Memory B cell (primary cell): ENCODE measurements at regions not wholly inside any gene's neighbourhood (a gene's known extent, or its start where the extent isn't known, plus 50 kb on each side); places are given as distances from the start of the nearest gene placed in this dataset.

ENCODE experiments used
- ATAC-seq: fragments of 150-1000 bp; cut with Tn5 transposase; 2 replicates; pipeline ENCODE4 v1.10.0; 2021; ENCODE audit warnings: low read depth, mild to moderate bottlenecking, moderate library complexity
- DNase-seq, 2 donors: peaks; one replicate each; pipeline ENCODE4 v3.0.0; 2022; ENCODE audit warnings: low spot score in 2 of 2
- H3K27ac Mint-ChIP-seq: one replicate; pipeline ENCODE4 v1.8.0; 2022; ENCODE audit warnings: mild to moderate bottlenecking, moderate library complexity, mixed read lengths
- H3K27me3 Mint-ChIP-seq: one replicate; pipeline ENCODE4 v1.8.0; 2022; ENCODE audit warnings: mixed read lengths
- H3K36me3 Mint-ChIP-seq: one replicate; pipeline ENCODE4 v1.8.0; 2022; ENCODE audit warnings: mild to moderate bottlenecking, mixed read lengths
- H3K4me1 Mint-ChIP-seq: one replicate; pipeline ENCODE4 v1.8.0; 2022; ENCODE audit warnings: mixed read lengths
- H3K4me3 Mint-ChIP-seq: one replicate; pipeline ENCODE4 v1.8.0; 2022; ENCODE audit warnings: mild to moderate bottlenecking, moderate library complexity, mixed read lengths
- H3K9me3 Mint-ChIP-seq: one replicate; pipeline ENCODE4 v1.8.0; 2022; ENCODE audit warnings: mixed read lengths

- no peak overlapping the region for H3K4me3 Mint-ChIP-seq
- no peak for DNase-seq
- ATAC-seq: no peak
- H3K27ac Mint-ChIP-seq: no peak overlapping the region
- peaks cover 19% of the 10 kb centered on the region for H3K9me3 Mint-ChIP-seq
- H3K27me3 Mint-ChIP-seq: no peaks in the 10 kb centered on the region
- no peaks in the 10 kb centered on the region for H3K4me1 Mint-ChIP-seq
- H3K36me3 Mint-ChIP-seq: no peaks in the 10 kb centered on the region
Measured at GRCh38 chr12:28905220-28905955, 243.7 kb upstream of the FAR2 start.

DNA sequence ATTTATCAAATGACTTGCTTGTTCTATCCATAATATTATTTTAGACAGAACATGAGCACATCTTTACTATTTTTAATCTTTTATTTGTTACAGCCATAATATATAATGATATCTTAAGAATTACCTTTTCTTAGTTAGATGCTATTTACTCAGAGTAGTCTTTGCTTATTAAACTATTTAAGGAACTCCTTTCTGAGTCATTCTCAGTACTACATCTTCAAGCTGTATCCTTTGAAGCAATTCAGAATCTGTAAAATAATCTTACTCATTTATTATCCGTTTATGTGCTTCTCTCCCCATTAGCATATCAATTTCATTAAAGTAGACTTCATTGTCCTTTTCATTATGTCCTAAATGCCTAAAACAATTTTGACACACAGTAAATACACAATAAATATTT, 240.4 kb upstream of the FAR2 start:
- H3K27ac Mint-ChIP-seq: no peak overlapping the region
- DNase-seq (no peak), ATAC-seq (no peak)
- no peaks in the 10 kb centered on the region for H3K36me3 Mint-ChIP-seq
- peaks cover 14% of the 10 kb centered on the region for H3K9me3 Mint-ChIP-seq
- no peak overlapping the region for H3K4me3 Mint-ChIP-seq
- H3K27me3 Mint-ChIP-seq: no peaks in the 10 kb centered on the region
- no peaks in the 10 kb centered on the region for H3K4me1 Mint-ChIP-seq

DNA sequence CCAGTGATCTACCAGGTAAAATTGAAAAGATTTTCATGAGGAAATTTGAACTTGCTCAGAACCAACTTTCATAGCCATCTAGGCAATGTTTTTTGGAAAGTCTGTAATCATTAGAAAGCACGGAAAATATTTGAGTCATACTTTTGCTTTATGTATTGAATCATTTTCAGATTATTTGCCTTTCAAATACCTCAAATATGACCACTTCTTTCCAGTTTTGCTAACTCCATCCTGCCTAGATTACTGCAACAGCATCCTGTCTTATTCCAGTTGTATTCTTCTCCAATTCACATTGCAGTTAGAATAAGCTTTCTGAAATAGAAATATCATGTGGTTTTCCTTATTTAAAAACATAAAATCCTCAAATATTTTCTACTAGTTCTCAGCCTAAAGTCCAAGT, 239.8 kb upstream of the FAR2 start:
- DNase-seq: no peak
- Mint-ChIP-seq H3K9me3 (peaks cover 17% of the 10 kb centered on the region), H3K27me3 (no peaks in the 10 kb centered on the region), H3K4me1 (no peaks in the 10 kb centered on the region), H3K4me3 (no peak overlapping the region), H3K27ac (no peak overlapping the region), H3K36me3 (no peaks in the 10 kb centered on the region)
- ATAC-seq: no peak

- Mint-ChIP-seq H3K4me1 (no peaks in the 10 kb centered on the region), H3K27ac (no peak overlapping the region), H3K27me3 (no peaks in the 10 kb centered on the region), H3K9me3 (peaks cover 11% of the 10 kb centered on the region), H3K36me3 (no peaks in the 10 kb centered on the region), H3K4me3 (no peak overlapping the region)
- no peak for DNase-seq
- ATAC-seq: no peak
Measured at GRCh38 chr12:28925719-28926376, 223.2 kb upstream of the FAR2 start.

DNA sequence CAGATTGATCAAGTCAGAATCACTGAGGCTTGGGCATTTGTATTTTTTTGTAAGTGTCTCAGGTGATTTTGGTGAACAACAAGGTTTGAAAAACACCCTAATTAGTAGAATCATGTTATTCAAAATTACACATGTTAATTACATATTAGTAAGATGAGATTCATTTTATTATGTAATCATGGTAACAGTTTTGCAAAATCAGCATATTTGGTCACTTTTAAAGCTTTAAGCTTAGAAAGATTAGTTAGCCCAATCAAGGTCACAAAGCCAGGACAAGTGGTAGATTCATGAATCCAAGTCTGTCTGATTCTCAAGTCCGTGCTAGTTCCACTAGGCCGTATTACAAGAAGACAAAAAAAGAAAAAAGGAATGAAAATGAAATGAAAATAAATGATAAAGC, 218.4 kb upstream of the FAR2 start:
- Mint-ChIP-seq H3K36me3 (no peaks in the 10 kb centered on the region), H3K4me3 (no peak overlapping the region), H3K9me3 (no peaks in the 10 kb centered on the region), H3K4me1 (no peaks in the 10 kb centered on the region), H3K27me3 (no peaks in the 10 kb centered on the region), H3K27ac (no peak overlapping the region)
- DNase-seq (no peak), ATAC-seq (no peak)

GRCh38 chr12:28933176-28933575, 215.9 kb upstream of the FAR2 start:
- Mint-ChIP-seq H3K36me3 (no peaks in the 10 kb centered on the region), H3K4me3 (no peak overlapping the region), H3K4me1 (no peaks in the 10 kb centered on the region), H3K27me3 (no peaks in the 10 kb centered on the region), H3K9me3 (no peaks in the 10 kb centered on the region), H3K27ac (no peak overlapping the region)
- no peak for DNase-seq
- ATAC-seq: no peak

- Mint-ChIP-seq H3K4me1 (no peaks in the 10 kb centered on the region), H3K27ac (no peak overlapping the region), H3K9me3 (peaks cover 3% of the 10 kb centered on the region), H3K4me3 (no peak overlapping the region), H3K36me3 (no peaks in the 10 kb centered on the region), H3K27me3 (no peaks in the 10 kb centered on the region)
- DNase-seq: no peak
- ATAC-seq: no peak
Measured at GRCh38 chr12:28933864-28934527, 215.1 kb upstream of the FAR2 start.

- DNase-seq (no peak), ATAC-seq (no peak)
- Mint-ChIP-seq H3K36me3 (no peaks in the 10 kb centered on the region), H3K27ac (no peak overlapping the region), H3K4me3 (no peak overlapping the region), H3K9me3 (peaks cover 7% of the 10 kb centered on the region), H3K27me3 (no peaks in the 10 kb centered on the region), H3K4me1 (no peaks in the 10 kb centered on the region)
Measured at GRCh38 chr12:28936221-28936620, 212.9 kb upstream of the FAR2 start.

DNA sequence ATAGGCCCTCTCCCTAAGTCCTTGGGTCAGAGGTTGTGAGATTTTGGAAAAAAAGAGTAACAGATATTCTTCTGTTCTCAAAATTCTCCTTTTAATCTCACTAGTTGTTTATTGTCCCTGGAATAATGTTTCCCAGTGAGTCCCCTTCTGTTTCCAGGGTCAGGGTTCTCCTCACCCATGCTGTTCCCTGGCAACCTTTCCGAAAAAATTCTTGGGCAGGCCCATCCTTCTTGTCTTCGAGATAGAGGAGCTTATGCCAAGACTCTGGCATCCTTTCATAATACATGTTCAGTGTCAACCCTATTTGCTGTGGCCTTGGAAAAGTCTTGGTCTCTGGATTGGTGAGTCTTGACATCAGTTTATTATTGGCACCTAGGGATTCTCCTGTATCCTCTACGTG, 212.4 kb upstream of the FAR2 start:
- Mint-ChIP-seq H3K27me3 (no peaks in the 10 kb centered on the region), H3K4me1 (no peaks in the 10 kb centered on the region), H3K9me3 (peaks cover 7% of the 10 kb centered on the region), H3K4me3 (no peak overlapping the region), H3K36me3 (no peaks in the 10 kb centered on the region), H3K27ac (no peak overlapping the region)
- no peak for ATAC-seq
- no peak for DNase-seq

DNA sequence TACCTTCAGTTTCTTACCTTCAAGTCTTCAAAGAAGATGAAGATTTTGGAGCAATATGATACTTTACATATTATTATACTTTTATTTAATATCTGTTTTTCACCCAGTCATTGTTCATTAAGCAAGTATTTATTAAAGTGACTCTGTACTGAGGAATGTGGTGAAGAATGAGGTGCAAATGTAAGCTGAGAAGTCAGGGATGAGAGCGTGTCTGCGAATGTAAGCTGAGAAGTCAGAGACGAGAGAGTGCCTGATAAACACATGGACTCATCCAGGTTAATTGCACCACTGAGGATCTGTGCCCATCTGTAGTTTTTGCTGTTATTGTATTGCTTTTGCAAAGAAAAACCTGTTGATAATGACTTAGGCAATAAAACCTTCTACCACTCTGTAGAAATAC, 211.9 kb upstream of the FAR2 start:
- ATAC-seq (no peak), DNase-seq (no peak)
- no peak overlapping the region for H3K27ac Mint-ChIP-seq
- no peaks in the 10 kb centered on the region for H3K27me3 Mint-ChIP-seq
- H3K4me1 Mint-ChIP-seq: no peaks in the 10 kb centered on the region
- H3K36me3 Mint-ChIP-seq: no peaks in the 10 kb centered on the region
- H3K9me3 Mint-ChIP-seq: peaks cover 7% of the 10 kb centered on the region
- H3K4me3 Mint-ChIP-seq: no peak overlapping the region

GRCh38 chr12:28938056-28938455, 211.0 kb upstream of the FAR2 start:
- Mint-ChIP-seq H3K4me3 (no peak overlapping the region), H3K9me3 (peaks cover 7% of the 10 kb centered on the region), H3K27ac (no peak overlapping the region), H3K4me1 (no peaks in the 10 kb centered on the region), H3K27me3 (no peaks in the 10 kb centered on the region), H3K36me3 (no peaks in the 10 kb centered on the region)
- DNase-seq: no peak
- no peak for ATAC-seq

DNA sequence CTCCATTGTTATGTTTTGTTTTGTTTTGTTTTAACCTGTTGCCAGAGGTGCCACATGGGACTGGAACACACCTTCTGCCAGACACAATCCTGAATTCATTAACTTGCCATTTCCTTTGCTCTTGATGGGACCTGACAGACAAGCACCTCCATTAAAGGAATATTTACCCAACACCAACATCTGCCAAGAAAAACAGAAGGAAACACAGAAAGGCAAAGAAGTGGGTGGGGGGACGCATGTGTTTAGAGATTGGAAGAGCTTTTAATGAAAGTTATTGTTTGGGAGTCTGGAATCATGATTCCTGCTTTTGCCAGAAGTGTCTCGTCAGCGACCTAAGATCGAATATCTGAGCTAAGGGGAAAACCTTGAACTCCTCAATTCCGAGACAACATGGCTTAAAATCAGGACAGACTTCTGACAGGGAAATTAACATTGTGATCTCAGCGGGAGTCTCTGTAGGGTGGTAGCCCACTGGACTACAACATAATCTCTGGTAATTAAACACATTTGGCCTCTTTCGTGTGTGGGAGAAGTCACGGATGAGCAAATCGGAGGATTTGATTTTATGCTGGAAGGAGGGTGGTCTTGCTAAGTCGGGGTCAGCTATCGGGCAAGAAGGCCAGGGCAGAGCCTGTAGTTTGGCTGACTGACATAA, 210.4 kb upstream of the FAR2 start:
- H3K27me3 Mint-ChIP-seq: no peaks in the 10 kb centered on the region
- ATAC-seq (no peak), DNase-seq (no peak)
- no peak overlapping the region for H3K4me3 Mint-ChIP-seq
- H3K4me1 Mint-ChIP-seq: no peaks in the 10 kb centered on the region
- peaks cover 8% of the 10 kb centered on the region for H3K9me3 Mint-ChIP-seq
- no peaks in the 10 kb centered on the region for H3K36me3 Mint-ChIP-seq
- H3K27ac Mint-ChIP-seq: no peak overlapping the region

DNA sequence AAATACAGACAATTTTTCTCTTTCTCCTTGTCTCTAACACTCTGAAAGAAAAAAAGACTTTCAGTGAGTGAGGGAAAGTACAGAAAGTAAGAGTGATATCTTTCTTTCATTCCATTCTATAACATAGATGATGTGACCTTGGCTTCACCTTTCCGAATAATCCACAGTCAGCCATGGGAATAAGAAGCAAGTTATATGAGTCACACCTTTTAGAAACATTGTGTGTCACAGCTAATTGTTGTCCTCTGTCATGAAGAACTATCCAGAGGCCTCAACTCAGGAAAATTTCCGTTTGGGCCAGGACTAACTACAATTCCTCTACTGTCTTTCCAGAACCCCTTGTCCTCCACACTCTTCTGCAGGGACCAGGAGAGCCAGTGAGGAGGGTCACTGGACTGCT, 209.7 kb upstream of the FAR2 start:
- ATAC-seq: no peak
- H3K4me1 Mint-ChIP-seq: no peaks in the 10 kb centered on the region
- H3K27ac Mint-ChIP-seq: no peak overlapping the region
- no peaks in the 10 kb centered on the region for H3K27me3 Mint-ChIP-seq
- H3K36me3 Mint-ChIP-seq: no peaks in the 10 kb centered on the region
- peaks cover 11% of the 10 kb centered on the region for H3K9me3 Mint-ChIP-seq
- no peak overlapping the region for H3K4me3 Mint-ChIP-seq
- no peak for DNase-seq

GRCh38 chr12:28941248-28941647, 207.8 kb upstream of the FAR2 start:
- Mint-ChIP-seq H3K27ac (no peak overlapping the region), H3K27me3 (no peaks in the 10 kb centered on the region), H3K36me3 (no peaks in the 10 kb centered on the region), H3K4me3 (no peak overlapping the region), H3K4me1 (no peaks in the 10 kb centered on the region), H3K9me3 (peaks cover 11% of the 10 kb centered on the region)
- ATAC-seq (no peak), DNase-seq (no peak)
